RKO (cell line): ENCODE measurements at regions not wholly inside any gene's neighbourhood (a gene's known extent, or its start where the extent isn't known, plus 50 kb on each side); places are given as distances from the start of the nearest gene placed in this dataset.

Experiments used
- DNase-seq: peaks from one replicate; pipeline ENCODE4 v3.0.0-alpha.2; 2016; ENCODE audit warnings: low spot score

DNA sequence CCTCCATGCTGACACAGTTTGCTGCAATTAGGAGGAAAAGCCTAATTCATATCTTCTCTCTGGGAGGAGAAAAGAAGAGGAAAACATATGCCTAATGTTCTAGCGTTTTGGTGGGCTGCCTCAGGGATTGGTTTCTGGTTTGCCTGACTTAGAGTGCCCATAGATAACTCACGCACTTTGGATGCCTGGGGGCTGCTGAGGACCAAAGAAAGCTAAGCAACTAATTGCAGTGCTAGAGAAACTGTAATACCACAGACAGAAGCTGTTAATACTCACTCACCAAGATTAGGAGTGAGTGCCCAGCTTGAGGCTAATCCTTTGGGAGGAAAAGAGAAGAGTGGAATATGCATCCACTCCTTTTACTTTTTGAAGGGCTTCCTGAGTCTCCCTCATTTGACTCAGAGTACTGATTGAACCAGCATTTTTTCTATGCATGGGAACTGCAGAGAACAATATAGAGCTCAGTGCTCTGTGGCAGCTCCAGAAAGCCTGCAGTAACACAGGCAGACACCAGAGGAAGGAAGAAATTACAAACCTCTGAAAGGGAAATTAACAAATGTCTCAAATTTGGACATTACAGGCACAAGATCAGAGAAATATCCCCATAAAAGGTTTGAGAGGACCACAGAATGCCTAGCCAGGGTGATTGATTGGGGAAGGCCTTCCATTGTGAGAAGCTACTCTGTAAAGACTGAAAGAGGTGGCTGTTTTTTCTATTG, 666.4 kb downstream of the OLFM4 start:
- DNase-seq = no peak

DNA sequence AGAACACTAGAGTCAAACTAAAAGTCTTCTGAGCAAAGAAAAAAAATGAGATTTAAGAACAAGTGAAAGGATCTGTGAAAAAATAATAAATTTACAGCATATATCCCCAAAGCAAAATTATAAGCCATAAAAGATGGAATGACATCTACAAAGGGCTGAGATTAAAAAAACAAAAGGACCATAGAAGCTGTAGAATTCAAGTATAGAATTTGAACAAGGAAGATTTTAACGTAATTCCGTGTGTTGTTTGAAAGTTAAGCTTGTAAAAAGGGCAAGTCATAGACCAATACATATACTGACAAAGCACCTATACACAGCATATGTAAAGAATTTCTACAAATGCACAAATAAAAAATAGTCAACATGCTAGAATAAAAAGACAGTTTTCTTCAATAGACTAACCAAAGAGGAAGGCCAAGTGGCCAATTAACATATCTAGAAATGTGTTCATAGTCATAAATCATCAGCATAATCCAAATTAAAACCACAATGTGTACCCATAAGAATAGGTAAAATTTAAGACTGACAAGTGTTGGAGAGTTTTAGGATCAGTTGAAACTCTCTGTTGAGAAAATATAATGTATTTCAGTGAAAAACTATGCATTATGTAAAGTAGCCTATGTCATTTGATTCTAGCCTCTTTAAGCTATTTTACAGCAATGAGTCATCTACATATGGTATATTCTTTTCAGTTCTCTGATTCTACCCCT, 674.9 kb downstream of the OLFM4 start:
- DNase-seq = no peak

DNA sequence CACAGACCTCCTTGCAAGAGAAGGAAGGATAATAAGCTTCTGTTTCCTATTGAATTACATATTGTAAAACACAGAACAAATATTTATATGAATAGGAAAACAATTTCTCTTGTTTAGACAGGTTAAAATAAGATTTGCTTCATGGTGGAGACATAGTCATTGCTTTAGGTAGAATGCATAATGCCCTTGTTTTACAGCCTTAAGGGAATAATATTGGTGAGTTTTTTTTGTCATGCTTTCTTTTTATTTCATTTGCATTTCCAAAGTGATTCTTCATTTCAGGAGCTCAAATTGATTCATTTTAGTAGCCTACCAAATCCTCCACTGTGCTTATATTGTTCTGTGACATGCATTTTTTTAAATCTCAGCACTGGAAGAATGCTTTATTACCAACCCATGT, 690.7 kb downstream of the OLFM4 start:
- no peak for DNase-seq

- no peak for DNase-seq
These were observed 704.1 kb downstream of the OLFM4 start for GRCh38 chr13:53732664-53733063.

DNA sequence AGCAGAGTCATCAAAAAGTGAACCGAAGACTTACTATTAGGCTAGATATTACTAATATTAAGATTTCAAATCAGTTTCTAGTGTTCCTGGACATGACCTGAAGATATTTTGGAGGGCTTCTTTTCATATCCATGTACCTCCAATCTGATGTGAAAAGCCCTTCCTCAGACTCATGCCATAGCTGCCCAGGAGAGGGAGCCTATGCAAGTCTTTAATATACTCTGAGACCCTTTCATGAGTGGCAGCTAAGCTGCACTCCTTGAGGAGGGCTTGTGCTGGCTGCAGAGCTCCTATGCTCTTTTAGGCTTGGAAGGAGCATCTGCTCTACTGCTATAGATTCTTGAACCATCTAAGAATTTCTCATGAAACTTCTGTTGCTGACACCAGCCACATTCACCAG, 715.3 kb downstream of the OLFM4 start:
- no peak for DNase-seq

DNA sequence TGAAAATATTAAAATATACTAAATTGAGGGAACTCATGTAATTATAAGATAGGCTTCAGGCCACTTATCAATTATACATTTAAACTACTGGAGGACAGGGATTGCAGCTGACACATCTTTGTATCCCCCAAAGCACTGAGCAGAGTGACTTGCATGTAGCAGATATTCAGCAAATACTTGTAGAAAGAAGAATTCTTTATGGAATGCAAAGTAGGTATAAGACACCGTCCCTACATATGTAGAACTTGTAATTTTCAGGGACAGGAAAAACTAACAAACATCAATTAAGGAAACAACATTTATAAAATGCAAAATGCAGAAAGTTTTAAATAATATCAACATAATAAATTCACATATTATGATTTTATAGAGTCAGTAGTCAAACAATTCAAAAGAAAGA, 719.2 kb downstream of the OLFM4 start:
- no peak for DNase-seq

- no peak for DNase-seq
These were observed 720.7 kb downstream of the OLFM4 start for GRCh38 chr13:53749306-53749705.

DNA sequence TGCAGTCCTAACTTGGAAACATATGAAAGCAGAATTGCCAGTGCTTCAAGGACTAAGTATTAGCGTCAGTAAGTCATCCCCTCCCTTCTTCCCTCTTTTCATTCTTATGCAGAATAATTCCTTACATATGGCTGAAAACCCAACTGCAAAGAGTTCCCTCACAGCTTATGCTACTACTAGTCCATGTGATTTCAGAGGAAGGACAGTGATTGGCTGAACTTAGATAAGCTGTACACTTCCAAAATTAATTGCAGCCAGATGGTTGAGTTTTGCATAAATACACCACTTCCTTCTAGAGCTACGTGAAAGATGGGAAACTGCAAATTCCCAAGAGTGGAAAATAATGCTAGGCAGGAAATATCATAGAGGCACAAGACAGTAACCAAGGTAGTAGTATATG, 730.4 kb downstream of the OLFM4 start:
- no peak for DNase-seq

DNA sequence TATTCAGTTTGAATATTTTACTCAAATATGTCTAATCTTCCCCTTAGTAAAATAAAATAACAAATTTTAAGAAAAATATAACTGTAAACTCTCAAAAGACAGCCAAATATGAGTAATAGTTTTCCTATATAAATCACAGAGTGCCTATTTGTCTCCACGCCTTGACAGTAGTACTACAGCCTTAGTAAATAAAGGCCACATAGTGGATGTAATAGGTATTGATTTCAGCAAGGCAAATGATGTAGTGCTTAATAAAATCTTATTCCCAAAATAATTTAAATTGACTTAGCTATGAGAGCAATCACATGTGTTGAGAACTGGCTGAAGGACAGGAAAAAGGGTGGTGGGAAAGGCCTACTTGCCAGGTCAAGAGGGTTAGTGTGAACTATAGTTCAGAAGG, 747.2 kb downstream of the OLFM4 start:
- DNase-seq = peak; percentile 54

GRCh38 chr13:53778937-53779336, 750.3 kb downstream of the OLFM4 start:
- peak; percentile 47 for DNase-seq

GRCh38 chr13:53781941-53782340, 753.3 kb downstream of the OLFM4 start:
- DNase-seq = no peak

DNA sequence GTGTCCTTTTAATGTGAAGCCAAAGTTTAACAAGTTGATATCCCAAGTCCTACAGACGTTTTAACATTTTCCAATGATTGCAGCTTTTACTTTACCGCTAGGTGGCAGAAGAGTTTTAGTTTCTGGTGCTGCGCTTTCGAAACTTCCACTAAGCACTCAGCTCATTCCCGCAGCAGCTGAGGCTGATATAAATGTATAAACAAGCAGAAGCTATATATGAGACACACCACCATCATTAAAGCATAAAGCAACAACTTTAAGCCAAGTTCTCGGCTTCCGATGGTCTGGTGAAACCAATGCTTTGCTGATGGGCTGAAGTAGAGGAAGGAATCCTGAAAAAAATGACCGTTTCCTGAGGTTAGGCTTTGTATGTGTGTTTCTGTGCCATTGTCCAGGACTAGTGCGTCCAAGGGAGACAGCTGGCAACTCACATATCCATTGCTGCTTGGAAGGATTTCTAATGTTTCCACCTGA, 753.9 kb downstream of the OLFM4 start:
- DNase-seq = peak; percentile 78

- DNase-seq = no peak
These were observed 754.9 kb downstream of the OLFM4 start for GRCh38 chr13:53783471-53783870.

DNA sequence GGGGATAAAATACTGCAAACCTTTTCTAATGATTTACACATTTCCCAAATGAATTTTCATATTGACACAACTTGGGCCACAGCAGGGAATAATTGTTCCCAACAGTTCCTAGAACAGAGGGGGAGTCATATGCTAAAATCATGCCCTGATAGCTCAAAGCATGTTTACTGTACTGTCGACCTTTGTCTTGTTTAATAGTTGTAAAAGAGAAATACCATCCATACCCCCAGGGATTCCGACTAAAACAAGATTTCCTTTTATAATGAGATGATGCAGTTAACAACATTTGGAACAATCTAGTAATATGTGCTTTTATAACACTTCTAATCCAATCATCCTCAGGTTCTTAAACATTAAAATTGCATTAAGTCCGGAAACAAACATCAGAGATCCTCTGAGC, 759.7 kb downstream of the OLFM4 start:
- DNase-seq = no peak

GRCh38 chr13:53800011-53800410, 771.4 kb downstream of the OLFM4 start:
- no peak for DNase-seq

DNA sequence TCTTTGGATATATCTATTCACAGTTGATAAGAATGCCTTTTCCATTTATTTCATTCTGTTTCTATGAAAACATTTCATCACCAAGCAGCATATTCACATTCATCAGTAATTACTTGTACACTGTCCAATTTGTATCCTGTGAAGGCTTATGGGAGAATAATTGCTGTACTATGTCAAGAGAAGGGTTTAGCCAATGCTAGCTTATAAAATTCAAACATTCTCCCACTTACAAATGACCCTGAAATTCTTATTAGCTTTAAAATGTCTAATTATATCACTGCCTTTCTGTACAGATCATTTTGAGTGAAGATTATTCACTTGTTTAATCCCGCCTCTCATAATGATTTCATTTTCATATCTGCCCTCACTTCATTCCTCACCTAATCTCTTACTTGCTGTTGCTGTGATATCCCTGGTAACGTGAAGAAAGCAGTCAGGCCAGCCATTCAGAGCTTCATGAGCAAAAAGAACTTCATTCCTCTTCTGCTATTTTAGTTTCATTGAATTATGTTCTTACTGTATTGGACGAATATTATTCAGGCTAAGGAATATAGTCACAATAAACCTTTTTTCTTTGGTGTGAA, 778.7 kb downstream of the OLFM4 start:
- DNase-seq = no peak

- DNase-seq = no peak
These were observed 793.0 kb downstream of the OLFM4 start for GRCh38 chr13:53821632-53822031.

DNA sequence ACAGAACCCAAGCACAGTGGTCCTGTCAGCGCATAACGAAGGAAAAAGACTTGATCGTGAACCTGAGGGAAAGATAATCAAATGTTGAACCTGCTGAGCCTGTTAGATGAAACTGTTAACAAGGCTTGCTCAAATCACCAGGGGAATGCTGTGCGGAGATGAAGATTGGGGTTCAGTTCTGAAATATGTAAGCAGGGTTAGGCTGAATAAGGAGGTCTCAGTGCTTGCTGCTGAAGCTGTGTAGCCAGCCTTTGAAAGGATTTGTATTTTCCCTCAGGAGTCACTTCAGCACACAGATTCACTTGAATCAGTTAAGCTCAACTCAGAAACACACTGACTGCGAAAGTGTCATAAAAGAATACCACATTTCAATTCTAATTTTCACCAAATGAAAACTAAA, 793.5 kb downstream of the OLFM4 start:
- no peak for DNase-seq

GRCh38 chr13:53839461-53839860, 810.8 kb downstream of the OLFM4 start:
- no peak for DNase-seq

DNA sequence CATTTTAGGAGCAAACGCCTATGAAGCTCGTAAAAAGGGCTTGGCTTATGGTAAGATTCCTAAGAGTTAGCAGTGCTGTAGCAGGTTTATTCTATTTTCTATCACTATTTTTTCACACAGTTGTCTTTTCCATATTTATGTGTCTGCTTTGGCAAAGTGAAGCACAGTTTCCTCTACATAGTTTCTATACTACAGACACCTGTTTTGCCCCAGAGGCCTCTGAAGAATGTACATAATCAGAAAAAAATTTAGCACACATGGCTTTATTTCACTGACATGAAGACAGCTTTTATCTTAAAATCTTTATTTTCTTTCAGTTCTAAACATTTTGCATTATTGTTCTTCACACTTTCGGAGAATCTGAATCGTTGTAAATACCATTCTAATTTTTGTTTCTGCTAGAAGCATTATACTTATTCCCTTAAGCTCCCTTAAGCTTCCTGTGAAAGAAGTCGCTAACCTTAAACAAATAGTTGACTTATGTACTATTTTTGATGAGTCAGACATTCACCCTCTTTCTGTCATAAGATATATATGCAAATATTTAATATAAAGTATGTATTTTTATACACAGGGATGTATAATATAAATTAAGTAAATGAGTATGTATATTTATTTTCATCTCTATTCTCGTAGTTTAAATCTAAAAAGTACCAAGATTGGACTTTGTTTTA, 816.0 kb downstream of the OLFM4 start:
- DNase-seq = no peak

DNA sequence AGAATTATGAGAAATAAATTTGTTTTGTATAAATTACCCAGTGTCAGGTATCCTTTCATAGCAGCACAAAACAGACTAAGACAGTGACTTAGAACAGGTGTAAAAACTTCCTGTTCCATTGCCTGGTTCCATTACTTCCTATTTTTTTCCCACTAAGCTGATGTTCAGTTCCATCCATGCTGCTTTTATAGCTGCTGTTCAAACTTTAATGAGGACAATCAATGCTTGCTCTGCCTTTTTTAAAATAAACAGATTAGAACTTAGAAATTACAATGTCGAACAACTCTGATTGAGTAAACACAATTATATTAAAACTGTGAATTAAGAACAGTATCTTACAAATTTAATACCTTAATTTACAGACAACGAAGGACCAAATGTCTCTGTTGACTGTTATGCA, 818.9 kb downstream of the OLFM4 start:
- no peak for DNase-seq

DNA sequence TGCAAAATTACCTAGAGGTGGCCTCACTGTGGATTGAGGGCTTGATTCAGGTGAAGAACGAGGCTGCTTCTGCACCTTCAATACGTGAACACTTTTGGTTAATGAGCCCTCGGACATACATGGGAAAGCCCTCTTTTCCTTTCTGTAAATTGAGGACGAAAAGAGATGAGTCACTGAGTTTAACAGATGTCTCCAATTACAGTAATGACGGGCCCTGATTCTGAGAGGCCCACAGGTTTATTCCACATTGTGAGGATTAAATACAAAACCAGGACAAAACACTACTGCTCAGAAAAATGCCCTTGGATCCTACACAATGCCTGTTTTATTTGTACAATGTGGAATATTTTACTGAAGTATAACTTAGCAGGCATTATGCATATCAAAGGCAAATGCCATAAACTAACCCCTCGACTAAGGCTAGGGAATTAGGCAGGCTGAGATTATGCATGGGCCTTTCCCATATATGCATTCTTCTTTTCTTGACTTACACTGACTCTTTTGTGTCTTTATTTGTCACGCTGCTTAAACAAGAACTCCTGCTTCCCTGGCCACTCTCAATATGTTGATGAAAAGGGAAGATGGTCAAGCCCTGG, 819.9 kb downstream of the OLFM4 start:
- DNase-seq = no peak
